ENCODE measurements at regions not wholly inside any gene's neighbourhood (a gene's known extent, or its start where the extent isn't known, plus 50 kb on each side); places are given as distances from the start of the nearest gene placed in this dataset.

- TF ChIP-seq CTCF (IDR thresholded peaks at IDR 0.05), result no peak
These were observed 78.7 kb upstream of the RFC3 start for GRCh38 chr13:33739254-33739653.

- no peak for TF ChIP-seq CTCF (IDR thresholded peaks at IDR 0.05)
These were observed 77.8 kb upstream of the RFC3 start for GRCh38 chr13:33740134-33740538.

GRCh38 chr13:33742321-33742720 lies 75.6 kb upstream of the RFC3 start:
- no peak for TF ChIP-seq CTCF (IDR thresholded peaks at IDR 0.05)

- TF ChIP-seq CTCF (IDR thresholded peaks at IDR 0.05), result no peak
These were observed 74.2 kb upstream of the RFC3 start for GRCh38 chr13:33743438-33744368.

GRCh38 chr13:33744589-33745369 lies 73.2 kb upstream of the RFC3 start:
- no peak for TF ChIP-seq CTCF (IDR thresholded peaks at IDR 0.05)

GRCh38 chr13:33745370-33746324 lies 72.3 kb upstream of the RFC3 start:
- TF ChIP-seq CTCF (IDR thresholded peaks at IDR 0.05), result no peak

- TF ChIP-seq CTCF (IDR thresholded peaks at IDR 0.05), result no peak
These were observed 71.1 kb upstream of the RFC3 start for GRCh38 chr13:33746867-33747266.
